B cell (primary cell): ENCODE measurements at regions not wholly inside any gene's neighbourhood (a gene's known extent, or its start where the extent isn't known, plus 50 kb on each side); places are given as distances from the start of the nearest gene placed in this dataset.

Experiments
- CTCF ChIP-seq: fragments of 200-600 bp; IDR thresholded peaks from one replicate; pipeline ENCODE4 v1.8.0; 2022; ENCODE audit warnings: antibody characterized with exemption, mild to moderate bottlenecking
- EZH2 ChIP-seq: IDR thresholded peaks from 2 replicates; pipeline ENCODE4 v1.6.1; 2012; ENCODE audit warnings: borderline replicate concordance, low read depth, mild to moderate bottlenecking, moderate library complexity, low read length; ENCODE audit not compliant: insufficient read depth, poor library complexity, severe bottlenecking

- TF ChIP-seq EZH2 (no peak), CTCF (no peak)
These were observed 103.9 kb upstream of the SEC14L1 start for GRCh38 chr17:77036841-77037381.
